Endothelial cell of umbilical vein (primary cell): ENCODE measurements at regions not wholly inside any gene's neighbourhood (a gene's known extent, or its start where the extent isn't known, plus 50 kb on each side); places are given as distances from the start of the nearest gene placed in this dataset.

Experiments
- BruUV-seq: library from RNA; stranded (reverse); fragments of 400-500 nt; replicated peaks from 2 replicates; lab custom pipeline; 2021; lab: Mats Ljungman, UMichigan
- CTCF ChIA-PET: fragments of 300-600, 350-600 bp; sonication (Branson Sonifier 250); formaldehyde crosslinking; loops from one replicate; lab custom pipeline; 2021; ENCODE audit warnings: antibody characterized with exemption, inconsistent platforms; lab: Charles Lee
- POLR2A ChIA-PET: fragments of 300-600, 350-600 bp; sonication (Branson Sonifier 250); formaldehyde crosslinking; loops from one replicate; lab custom pipeline; 2021; ENCODE audit warnings: antibody characterized with exemption, inconsistent platforms; lab: Charles Lee
- DNase-seq: peaks from one replicate; pipeline ENCODE4 v3.0.0-alpha.2; 2011; ENCODE audit warnings: low read depth, low spot score
- FAIRE-seq: peaks from 2 replicates; lab custom pipeline; 2011; peaks lifted over from hg19 to GRCh38; lab: Jason Lieb, UNC
- H2AFZ ChIP-seq: 2 replicates; pipeline ENCODE4 v1.6.0; 2012; ENCODE audit warnings: low read depth, low read length, control low read depth, inconsistent platforms
- H3K27ac ChIP-seq: 2 replicates; pipeline ENCODE4 v1.5.1; 2011; ENCODE audit warnings: low read depth, mild to moderate bottlenecking, control low read depth, low read length, moderate library complexity; ENCODE audit not compliant: insufficient read depth
- H3K27me3 ChIP-seq, 2 experiments: 2 replicates each; pipeline versions ENCODE4 v1.6.0 to v1.6.1; 2011; ENCODE audit warnings: low read length in 2 of 2, mixed read lengths in 1 of 2; ENCODE audit not compliant: control insufficient read depth in 2 of 2, insufficient read depth in 2 of 2
- H3K36me3 ChIP-seq, 2 experiments: 2 replicates in 1 of 2; 3 replicates in 1 of 2; pipeline ENCODE4 v1.5.1; 2011; ENCODE audit warnings: low read length in 2 of 2, mild to moderate bottlenecking in 1 of 2, moderate library complexity in 1 of 2; ENCODE audit not compliant: control insufficient read depth in 2 of 2, insufficient read depth in 2 of 2; ENCODE audit errors: extremely low read depth in 1 of 2
- H3K4me1 ChIP-seq: 3 replicates; pipeline ENCODE4 v1.5.1; 2011; ENCODE audit warnings: mild to moderate bottlenecking, low read length; ENCODE audit not compliant: control insufficient read depth, insufficient read depth; ENCODE audit errors: extremely low read depth
- H3K4me2 ChIP-seq: 2 replicates; pipeline ENCODE4 v1.6.1; 2011; ENCODE audit warnings: low read length, control low read depth, mixed read lengths; ENCODE audit not compliant: insufficient read depth
- H3K4me3 ChIP-seq, 3 experiments: fragments of 200-600 bp in 1 of 3; sonication (generic), shearing (Covaris generic) in 1 of 3; replicated peaks in 1 of 3; 2 replicates each; pipeline ENCODE4 v1.5.1; 2011 to 2016; ENCODE audit warnings: control low read depth in 3 of 3, low read length in 3 of 3, mild to moderate bottlenecking in 2 of 3, inconsistent platforms in 1 of 3, low read depth in 1 of 3, moderate library complexity in 1 of 3; ENCODE audit not compliant: insufficient read depth in 1 of 3
- H3K79me2 ChIP-seq: 2 replicates; pipeline ENCODE4 v1.6.0; 2012; ENCODE audit warnings: low read length, inconsistent platforms; ENCODE audit not compliant: control insufficient read depth, insufficient read depth
- H3K9ac ChIP-seq: replicated peaks from 2 replicates; pipeline ENCODE3; 2011; ENCODE audit warnings: low read length, control low read depth; ENCODE audit not compliant: insufficient read depth; ENCODE audit errors: extremely low read depth
- H3K9me1 ChIP-seq: replicated peaks from 3 replicates; pipeline ENCODE4 v1.6.0; 2011; ENCODE audit warnings: mild to moderate bottlenecking, low read length; ENCODE audit not compliant: control insufficient read depth, insufficient read depth; ENCODE audit errors: extremely low read depth
- H3K9me3 ChIP-seq: replicated peaks from 2 replicates; pipeline ENCODE4 v1.5.1; 2012; ENCODE audit warnings: low read length, inconsistent platforms; ENCODE audit not compliant: control insufficient read depth, insufficient read depth
- H4K20me1 ChIP-seq: replicated peaks from 2 replicates; pipeline ENCODE3; 2011; ENCODE audit warnings: mild to moderate bottlenecking, low read length; ENCODE audit not compliant: control insufficient read depth, insufficient read depth; ENCODE audit errors: extremely low read depth
- EZH2 ChIP-seq: IDR thresholded peaks from 2 replicates; pipeline ENCODE4 v1.6.1; 2012; ENCODE audit warnings: borderline replicate concordance, low read depth, mild to moderate bottlenecking, moderate library complexity, low read length, inconsistent platforms; ENCODE audit not compliant: severe bottlenecking
- FOS ChIP-seq: IDR thresholded peaks from 2 replicates; pipeline ENCODE4 v1.6.1; 2011; ENCODE audit warnings: mild to moderate bottlenecking, low read length, moderate library complexity, borderline replicate concordance; ENCODE audit not compliant: insufficient read depth
- GATA2 ChIP-seq: IDR thresholded peaks from 2 replicates; pipeline ENCODE4 v1.7.0; 2011; ENCODE audit warnings: low read depth, mild to moderate bottlenecking, moderate library complexity, mixed read lengths, low read length; ENCODE audit not compliant: insufficient read length, insufficient read depth
- MAX ChIP-seq: IDR thresholded peaks from 2 replicates; pipeline ENCODE4 v1.6.1; 2011; ENCODE audit not compliant: insufficient read depth, insufficient read length
- MYC ChIP-seq: IDR thresholded peaks from one replicate; pipeline ENCODE4 v1.6.1; 2011; ENCODE audit warnings: mild to moderate bottlenecking, low read depth, low read length
- POLR2A ChIP-seq: IDR thresholded peaks from 2 replicates; pipeline ENCODE4 v1.6.1; 2012; ENCODE audit warnings: low read depth, mild to moderate bottlenecking, control low read depth, low read length
- POLR2AphosphoS5 ChIP-seq: IDR thresholded peaks from 2 replicates; pipeline ENCODE4 v1.6.1; 2012; ENCODE audit warnings: low read depth, mild to moderate bottlenecking, control low read depth, low read length, moderate library complexity; ENCODE audit not compliant: insufficient read depth
- dilution Hi-C: fragments of 300-500 bp; cut with MboI; formaldehyde crosslinking; loops from one replicate; pipeline ENCODE4 v1.15.0; 2019; ENCODE audit warnings: low sequenced_read_pairs; ENCODE audit not compliant: extremely low pct_ligation_motif_present
- intact Hi-C: fragments of 100-400 bp; cut with micrococcal nuclease; formaldehyde crosslinking; loops from one replicate; pipeline ENCODE4 v1.10.0; 2022
- TF ChIP-seq, protein P1 (sequence below), 2 donors: IDR thresholded peaks; 1 replicate in 1 of 2; 2 replicates in 1 of 2; pipeline ENCODE4 v1.5.1; 2011; ENCODE audit warnings: low read length in 2 of 2, mild to moderate bottlenecking in 2 of 2, moderate library complexity in 2 of 2, control low read depth in 1 of 2, inconsistent platforms in 1 of 2, low read depth in 1 of 2; ENCODE audit not compliant: insufficient read depth in 1 of 2; ENCODE audit errors: extremely low read depth in 1 of 2

GRCh38 chr11:25655636-25656035, 676.3 kb upstream of the ANO3 start:
- Histone ChIP-seq H4K20me1 (no peaks in the 10 kb centered on the region), H3K9ac (no peak overlapping the region), H3K27ac (no peak overlapping the region), H2AFZ (no peak overlapping the region), H3K9me3 (peaks cover 1% of the 10 kb centered on the region), H3K79me2 (no peaks in the 10 kb centered on the region), H3K27me3 (no peaks in the 10 kb centered on the region), H3K4me1 (no peaks in the 10 kb centered on the region), H3K9me1 (no peaks in the 10 kb centered on the region), H3K4me2 (no peak overlapping the region), H3K36me3 (no peaks in the 10 kb centered on the region), H3K4me3 (no peak overlapping the region)
- CTCF ChIA-PET: no interaction called here
- intact Hi-C loops: no loop called here
- TF ChIP-seq EZH2 (no peak), GATA2 (no peak), MYC (no peak)
- DNase-seq: no peak
- no peak for FAIRE-seq
- dilution Hi-C loops: no loop called here
- no TSS peak for BruUV-seq
- POLR2A ChIA-PET: no interaction called here

DNA sequence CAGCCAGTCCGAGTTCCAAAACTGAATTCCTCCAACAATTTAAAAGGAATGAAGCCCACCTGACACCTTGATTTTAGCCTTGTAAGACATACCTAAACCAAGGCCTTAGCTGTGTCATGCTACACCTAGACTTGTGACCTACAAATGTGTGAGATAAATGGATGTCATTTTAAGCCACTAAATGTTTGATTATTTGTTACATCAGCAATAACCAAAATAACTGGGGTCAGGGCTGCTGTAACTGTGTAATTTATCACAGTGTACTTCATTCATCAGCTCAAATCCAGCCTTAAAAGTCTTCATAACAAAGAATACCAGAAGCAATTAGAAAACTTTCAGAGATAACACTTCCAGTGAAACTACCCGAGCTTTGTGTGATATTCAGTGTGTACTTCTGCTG, 673.0 kb upstream of the ANO3 start:
- ChIA-PET CTCF (no interaction called here), POLR2A (no interaction called here)
- Histone ChIP-seq H3K4me2 (no peak overlapping the region), H3K27me3 (no peaks in the 10 kb centered on the region), H3K79me2 (no peaks in the 10 kb centered on the region), H3K9ac (no peak overlapping the region), H3K9me1 (no peaks in the 10 kb centered on the region), H3K4me1 (no peaks in the 10 kb centered on the region), H3K27ac (no peak overlapping the region), H2AFZ (no peak overlapping the region), H4K20me1 (no peaks in the 10 kb centered on the region), H3K9me3 (no peaks in the 10 kb centered on the region), H3K4me3 (no peak overlapping the region), H3K36me3 (no peaks in the 10 kb centered on the region)
- intact Hi-C loops (no loop called here), dilution Hi-C loops (no loop called here)
- no peak for TF ChIP-seq MAX
- no peak for TF ChIP-seq POLR2A
- no peak for TF ChIP-seq POLR2AphosphoS5
- TF ChIP-seq, protein P1, sequence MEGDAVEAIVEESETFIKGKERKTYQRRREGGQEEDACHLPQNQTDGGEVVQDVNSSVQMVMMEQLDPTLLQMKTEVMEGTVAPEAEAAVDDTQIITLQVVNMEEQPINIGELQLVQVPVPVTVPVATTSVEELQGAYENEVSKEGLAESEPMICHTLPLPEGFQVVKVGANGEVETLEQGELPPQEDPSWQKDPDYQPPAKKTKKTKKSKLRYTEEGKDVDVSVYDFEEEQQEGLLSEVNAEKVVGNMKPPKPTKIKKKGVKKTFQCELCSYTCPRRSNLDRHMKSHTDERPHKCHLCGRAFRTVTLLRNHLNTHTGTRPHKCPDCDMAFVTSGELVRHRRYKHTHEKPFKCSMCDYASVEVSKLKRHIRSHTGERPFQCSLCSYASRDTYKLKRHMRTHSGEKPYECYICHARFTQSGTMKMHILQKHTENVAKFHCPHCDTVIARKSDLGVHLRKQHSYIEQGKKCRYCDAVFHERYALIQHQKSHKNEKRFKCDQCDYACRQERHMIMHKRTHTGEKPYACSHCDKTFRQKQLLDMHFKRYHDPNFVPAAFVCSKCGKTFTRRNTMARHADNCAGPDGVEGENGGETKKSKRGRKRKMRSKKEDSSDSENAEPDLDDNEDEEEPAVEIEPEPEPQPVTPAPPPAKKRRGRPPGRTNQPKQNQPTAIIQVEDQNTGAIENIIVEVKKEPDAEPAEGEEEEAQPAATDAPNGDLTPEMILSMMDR (IDR thresholded peaks at IDR 0.05; ENCODE audit: extremely low read depth in 1 of 2, insufficient read depth in 1 of 2, low read depth in 1 of 2, low read length in 2 of 2): no peak
- TF ChIP-seq FOS: no peak
- no TSS peak for BruUV-seq
- DNase-seq: no peak
- FAIRE-seq: no peak
